ENCODE measurements at regions not wholly inside any gene's neighbourhood (a gene's known extent, or its start where the extent isn't known, plus 50 kb on each side); places are given as distances from the start of the nearest gene placed in this dataset.
"Not testable (repeated sequence)": the region's sequence is repeated elsewhere in the genome, so short reads cannot be mapped to it uniquely, and the experiment has no call there.

GRCh38 chr18:104264-104663 lies 54.1 kb upstream of the USP14 start:
- Mint-ChIP-seq H3K36me3 (peaks cover 21% of the 10 kb centered on the region in 2 donors), H3K9me3 (peaks cover 15 to 19% of the 10 kb centered on the region in 2 donors)
- not testable (repeated sequence) for H3K27ac Mint-ChIP-seq; ATAC-seq; DNase-seq (ENCODE audit: low spot score in 2 of 2)

DNA sequence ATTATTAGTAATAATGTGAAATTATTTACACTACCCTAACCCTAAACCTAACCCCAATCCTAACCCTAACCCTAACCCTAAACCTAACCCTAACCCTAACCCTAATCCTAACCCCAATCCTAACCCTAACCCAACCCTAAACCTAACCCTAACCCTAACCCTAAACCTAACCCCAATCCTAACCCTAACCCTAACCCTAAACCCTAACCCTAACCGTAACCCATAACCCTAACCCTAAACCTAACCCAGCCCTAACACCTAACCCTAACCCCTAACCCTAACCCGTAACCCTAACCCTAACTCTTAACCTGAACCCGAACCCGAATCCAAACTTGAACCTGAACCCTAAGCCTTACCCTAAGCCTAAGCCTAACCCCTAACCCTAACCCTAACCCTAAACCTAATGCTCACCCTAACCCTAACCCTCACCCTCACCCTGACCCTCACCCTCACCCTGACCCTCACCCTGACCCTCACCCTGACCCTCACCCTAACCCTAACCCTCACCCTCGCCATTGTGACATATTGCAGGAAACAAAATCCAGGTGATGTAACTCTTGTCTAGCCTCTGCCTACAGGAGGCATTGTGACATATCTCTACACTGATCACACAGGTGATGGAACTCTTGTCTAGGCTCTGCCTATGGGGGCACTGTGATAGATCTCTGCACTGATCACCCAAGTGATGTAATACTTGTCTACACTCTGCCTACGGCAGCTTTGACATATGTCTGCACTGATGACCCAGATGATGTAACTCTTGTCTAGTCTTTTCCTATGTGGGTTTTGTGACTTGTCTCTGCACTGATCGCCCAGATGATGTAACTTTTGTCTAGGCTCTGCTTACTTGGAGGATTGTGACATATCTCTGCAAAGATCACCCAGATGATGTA lies 53.0 kb upstream of the USP14 start:
- DNase-seq (ENCODE audit: low spot score in 2 of 2); H3K27ac Mint-ChIP-seq: not testable (repeated sequence)
- H3K9me3 Mint-ChIP-seq: peaks cover 25 to 30% of the 10 kb centered on the region in 2 donors
- H3K36me3 Mint-ChIP-seq: peaks cover 32% of the 10 kb centered on the region in 2 donors
- ATAC-seq: peak; percentile 6 to 58

DNA sequence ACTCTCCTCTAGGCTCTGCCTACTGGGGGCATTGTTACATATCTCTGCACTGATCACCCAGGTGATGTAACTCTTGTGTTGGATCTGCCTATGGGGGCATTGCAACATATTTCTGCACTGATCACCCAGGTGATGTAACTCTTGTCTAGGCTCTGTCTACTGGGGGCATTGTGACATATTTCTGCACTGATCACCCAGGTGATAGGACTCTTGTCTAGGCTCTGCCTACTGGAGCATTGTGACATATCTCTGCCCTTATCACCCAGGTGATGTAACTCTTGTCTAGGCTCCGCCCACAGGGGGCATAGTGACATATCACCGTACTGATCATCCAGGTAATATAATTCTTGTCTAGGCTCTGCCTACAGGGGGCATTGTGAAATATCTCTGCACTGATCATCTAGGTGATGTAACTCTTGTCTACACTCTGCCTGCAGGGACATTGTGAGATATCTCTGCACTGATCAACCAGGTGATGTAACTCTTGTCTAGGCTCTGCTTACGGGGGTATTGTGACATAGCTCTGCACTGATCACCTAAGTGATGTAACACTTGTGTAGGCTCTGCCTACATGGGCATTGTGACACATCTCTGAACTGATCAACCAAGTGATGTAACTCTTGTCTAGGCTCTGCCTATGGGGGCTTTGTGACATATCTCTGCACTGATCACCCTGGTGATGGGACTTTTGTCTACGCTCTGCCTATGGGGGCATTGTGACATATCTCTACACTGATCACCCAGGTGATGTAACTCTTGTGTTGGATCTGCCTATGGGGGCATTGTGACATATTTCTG lies 52.1 kb upstream of the USP14 start:
- DNase-seq (ENCODE audit: low spot score in 2 of 2); ATAC-seq: not testable (repeated sequence)
- Mint-ChIP-seq H3K27ac (peak overlapping the region in 1 of 2 donors; percentile 61), H3K9me3 (peaks cover 30 to 32% of the 10 kb centered on the region in 2 donors), H3K36me3 (peaks cover 33 to 34% of the 10 kb centered on the region in 2 donors)

- DNase-seq (ENCODE audit: low spot score in 2 of 2); ATAC-seq: not testable (repeated sequence)
- H3K36me3 Mint-ChIP-seq: peaks cover 33 to 34% of the 10 kb centered on the region in 2 donors
- H3K9me3 Mint-ChIP-seq: peaks cover 30 to 32% of the 10 kb centered on the region in 2 donors
- H3K27ac Mint-ChIP-seq: peak overlapping the region in 1 of 2 donors; percentile 61
Measured at GRCh38 chr18:106868-107384, 51.4 kb upstream of the USP14 start.

- Mint-ChIP-seq H3K9me3 (peaks cover 30 to 32% of the 10 kb centered on the region in 2 donors), H3K36me3 (peaks cover 33 to 34% of the 10 kb centered on the region in 2 donors), H3K27ac (peak overlapping the region in 1 of 2 donors; percentile 3)
- DNase-seq (ENCODE audit: low spot score in 2 of 2); ATAC-seq: not testable (repeated sequence)
Measured at GRCh38 chr18:107464-107863, 50.9 kb upstream of the USP14 start.

DNA sequence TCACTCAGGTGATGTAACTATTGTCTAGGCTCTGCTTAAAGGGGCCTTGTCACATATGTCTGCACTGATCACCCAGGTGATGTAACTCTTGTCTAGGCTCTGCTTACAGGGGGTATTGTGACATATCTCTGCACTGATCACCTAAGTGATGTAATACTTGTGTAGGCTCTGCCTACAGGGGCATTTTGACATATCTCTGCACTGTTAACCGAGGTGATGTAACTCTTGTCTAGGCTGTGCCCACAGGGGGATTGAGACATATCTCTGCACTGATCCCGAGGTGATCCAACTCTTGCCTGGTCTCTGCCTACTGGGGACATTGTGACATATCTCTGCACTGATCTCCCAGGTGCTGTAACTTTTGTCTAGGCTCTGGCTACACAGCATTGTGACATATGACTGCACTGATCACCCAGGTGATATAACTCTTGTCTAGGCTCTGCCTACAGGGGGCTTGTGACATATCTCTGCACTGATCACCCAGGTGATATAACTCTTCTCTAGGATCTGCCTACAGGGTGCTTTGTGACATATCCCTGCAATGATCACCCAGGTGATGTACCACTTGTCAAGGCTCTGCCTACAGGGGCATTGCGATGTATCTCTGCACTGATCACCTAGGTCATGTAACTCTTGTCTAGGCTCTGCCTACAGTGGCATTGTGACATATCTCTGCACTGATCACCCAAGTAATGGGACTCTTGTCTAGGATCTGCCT lies 50.3 kb upstream of the USP14 start:
- DNase-seq (ENCODE audit: low spot score in 2 of 2): peak in 1 of 2 donors; percentile 35
- peak; percentile 21 to 42 for ATAC-seq

More for the DNA sequence above, 50.3 kb upstream of the USP14 start:
- Mint-ChIP-seq H3K36me3 (peaks cover 33 to 34% of the 10 kb centered on the region in 2 donors), H3K9me3 (peaks cover 30 to 32% of the 10 kb centered on the region in 2 donors)
- H3K27ac Mint-ChIP-seq: not testable (repeated sequence)

Measured in activated naive CD4-positive, alpha-beta T cell treated with anti-CD3 and anti-CD28 coated beads, Interleukin-2, amount 50 U/mL, for 72 hours (primary cell).